ENCODE measurements at regions not wholly inside any gene's neighbourhood (a gene's known extent, or its start where the extent isn't known, plus 50 kb on each side); places are given as distances from the start of the nearest gene placed in this dataset.

- Histone ChIP-seq H2AFZ (ENCODE audit: low read length) (no peak overlapping the region), H3K4me1 (ENCODE audit: insufficient read depth, low read length, poor library complexity, severe bottlenecking) (peaks cover 10% of the 10 kb centered on the region), H3K9me3 (ENCODE audit: low read length) (no peaks in the 10 kb centered on the region), H3K36me3 (ENCODE audit: insufficient read depth, low read length) (no peaks in the 10 kb centered on the region), H3K9me2 (ENCODE audit: insufficient read depth, low read length) (no peaks in the 10 kb centered on the region), H3K27ac (ENCODE audit: low read depth, low read length, poor library complexity, severe bottlenecking) (no peak overlapping the region), H3K4me2 (ENCODE audit: low read length) (no peak overlapping the region), H4K20me1 (ENCODE audit: insufficient read depth, low read length) (no peaks in the 10 kb centered on the region), H3K4me3 (ENCODE audit: low read depth, low read length, poor library complexity, severe bottlenecking) (no peak overlapping the region), H3K79me2 (ENCODE audit: insufficient read depth, low read depth, low read length) (no peaks in the 10 kb centered on the region)
- no peak for DNase-seq (ENCODE audit: low spot score)
- ChIA-PET CTCF (ENCODE audit: unreplicated experiment) (no interaction called here), POLR2A (no interaction called here)
- intact Hi-C loops (cut with micrococcal nuclease; ENCODE audit: unreplicated experiment) = no loop called here
- TF ChIP-seq CTCF (conservative IDR thresholded peaks at IDR 0.05; ENCODE audit: low read length) (no peak), EZH2phosphoT487 (IDR thresholded peaks at IDR 0.05; ENCODE audit: borderline replicate concordance, low read depth, low read length) (no peak)
- no TSS peak for BruUV-seq (replicated peaks)
Observed at GRCh38 chr15:69586721-69587120, 134.1 kb downstream of the RPLP1 start.

GRCh38 chr15:69587723-69588426 lies 135.3 kb downstream of the RPLP1 start:
- Histone ChIP-seq H3K36me3 (ENCODE audit: insufficient read depth, low read length) (no peaks in the 10 kb centered on the region), H3K4me2 (ENCODE audit: low read length) (no peak overlapping the region), H3K9me2 (ENCODE audit: insufficient read depth, low read length) (no peaks in the 10 kb centered on the region), H3K79me2 (ENCODE audit: insufficient read depth, low read depth, low read length) (no peaks in the 10 kb centered on the region), H3K4me1 (ENCODE audit: insufficient read depth, low read length, poor library complexity, severe bottlenecking) (peaks cover 10% of the 10 kb centered on the region), H2AFZ (ENCODE audit: low read length) (no peak overlapping the region), H3K4me3 (ENCODE audit: low read depth, low read length, poor library complexity, severe bottlenecking) (no peak overlapping the region), H3K27ac (ENCODE audit: low read depth, low read length, poor library complexity, severe bottlenecking) (no peak overlapping the region), H3K9me3 (ENCODE audit: low read length) (no peaks in the 10 kb centered on the region), H4K20me1 (ENCODE audit: insufficient read depth, low read length) (no peaks in the 10 kb centered on the region)
- TF ChIP-seq EZH2phosphoT487 (IDR thresholded peaks at IDR 0.05; ENCODE audit: borderline replicate concordance, low read depth, low read length) (no peak), CTCF (conservative IDR thresholded peaks at IDR 0.05; ENCODE audit: low read length) (no peak)
- ChIA-PET CTCF (ENCODE audit: unreplicated experiment) (no interaction called here), POLR2A (no interaction called here)
- no TSS peak for BruUV-seq (replicated peaks)
- intact Hi-C loops (cut with micrococcal nuclease; ENCODE audit: unreplicated experiment) = no loop called here
- DNase-seq (ENCODE audit: low spot score) = no peak

GRCh38 chr15:69590201-69590710 lies 137.6 kb downstream of the RPLP1 start:
- H3K36me3 ChIP-seq (ENCODE audit: insufficient read depth, low read length) = no peaks in the 10 kb centered on the region
- H3K4me2 ChIP-seq (ENCODE audit: low read length) = no peak overlapping the region
- BruUV-seq (replicated peaks) = no TSS peak
- TF ChIP-seq CTCF (conservative IDR thresholded peaks at IDR 0.05; ENCODE audit: low read length) = no peak
- TF ChIP-seq EZH2phosphoT487 (IDR thresholded peaks at IDR 0.05; ENCODE audit: borderline replicate concordance, low read depth, low read length) = no peak
- H2AFZ ChIP-seq (ENCODE audit: low read length) = no peak overlapping the region
- no peaks in the 10 kb centered on the region for H3K9me2 ChIP-seq (ENCODE audit: insufficient read depth, low read length)
- H3K9me3 ChIP-seq (ENCODE audit: low read length) = no peaks in the 10 kb centered on the region
- H3K27ac ChIP-seq (ENCODE audit: low read depth, low read length, poor library complexity, severe bottlenecking) = no peak overlapping the region
- ChIA-PET CTCF (ENCODE audit: unreplicated experiment) (no interaction called here), POLR2A (no interaction called here)
- no peak overlapping the region for H3K4me3 ChIP-seq (ENCODE audit: low read depth, low read length, poor library complexity, severe bottlenecking)
- H3K79me2 ChIP-seq (ENCODE audit: insufficient read depth, low read depth, low read length) = no peaks in the 10 kb centered on the region
- no peaks in the 10 kb centered on the region for H4K20me1 ChIP-seq (ENCODE audit: insufficient read depth, low read length)
- DNase-seq (ENCODE audit: low spot score) = no peak
- H3K4me1 ChIP-seq (ENCODE audit: insufficient read depth, low read length, poor library complexity, severe bottlenecking) = no peaks in the 10 kb centered on the region
- intact Hi-C loops (cut with micrococcal nuclease; ENCODE audit: unreplicated experiment) = no loop called here
